Activated CD4-positive, alpha-beta T cell treated with anti-CD3 and anti-CD28 coated beads for 36 hours (primary cell): ENCODE measurements at regions not wholly inside any gene's neighbourhood (a gene's known extent, or its start where the extent isn't known, plus 50 kb on each side); places are given as distances from the start of the nearest gene placed in this dataset.

Experiments
- ATAC-seq: fragments of 200-7000 bp; cut with Tn5 transposase; one replicate; pipeline ENCODE4 v1.10.0; 2021; ENCODE audit warnings: mild to moderate bottlenecking, moderate library complexity
- CTCF ChIA-PET: fragments of 350-600 bp; sonication (Branson Sonifier 250); formaldehyde crosslinking; loops from one replicate; lab custom pipeline; 2021; ENCODE audit warnings: antibody characterized with exemption; lab: Charles Lee
- POLR2A ChIA-PET: fragments of 350-600 bp; sonication (Branson Sonifier 250); formaldehyde crosslinking; loops from one replicate; lab custom pipeline; 2021; ENCODE audit warnings: antibody characterized with exemption, inconsistent platforms; lab: Charles Lee
- DNase-seq: peaks from one replicate; pipeline ENCODE4 v3.0.0-alpha.2; 2020
- H3K27ac Mint-ChIP-seq: one replicate; pipeline ENCODE4 v1.8.0; 2021; ENCODE audit warnings: mixed read lengths
- H3K27me3 Mint-ChIP-seq: one replicate; pipeline ENCODE4 v1.8.0; 2021; ENCODE audit warnings: mixed read lengths
- H3K36me3 Mint-ChIP-seq: one replicate; pipeline ENCODE4 v1.8.0; 2021; ENCODE audit warnings: low read depth, mixed read lengths
- H3K4me1 Mint-ChIP-seq: one replicate; pipeline ENCODE4 v1.8.0; 2021; ENCODE audit warnings: mixed read lengths
- H3K4me3 Mint-ChIP-seq: one replicate; pipeline ENCODE4 v1.8.0; 2021; ENCODE audit warnings: mild to moderate bottlenecking, moderate library complexity, mixed read lengths
- H3K9me3 Mint-ChIP-seq: one replicate; pipeline ENCODE4 v1.8.0; 2021; ENCODE audit warnings: low read depth, mixed read lengths
- intact Hi-C, 2 experiments: fragments of 100-400 bp; cut with DNase I in 1 of 2; cut with micrococcal nuclease in 1 of 2; formaldehyde crosslinking; loops; one replicate each; pipeline versions ENCODE4 v1.14.2 to v1.15.1; 2022 to 2024; cut with DNase I, micrococcal nuclease

GRCh38 chr5:8752595-8752994, 793.3 kb downstream of the SEMA5A start:
- POLR2A ChIA-PET = no interaction called here
- H3K4me3 Mint-ChIP-seq = no peak overlapping the region
- no peak for DNase-seq
- H3K27ac Mint-ChIP-seq = no peak overlapping the region
- no peaks in the 10 kb centered on the region for H3K4me1 Mint-ChIP-seq
- H3K36me3 Mint-ChIP-seq = no peaks in the 10 kb centered on the region
- intact Hi-C loops = no loop called here
- CTCF ChIA-PET = no interaction called here
- H3K27me3 Mint-ChIP-seq = no peaks in the 10 kb centered on the region
- no peak for ATAC-seq
- H3K9me3 Mint-ChIP-seq = peaks cover 12% of the 10 kb centered on the region

DNA sequence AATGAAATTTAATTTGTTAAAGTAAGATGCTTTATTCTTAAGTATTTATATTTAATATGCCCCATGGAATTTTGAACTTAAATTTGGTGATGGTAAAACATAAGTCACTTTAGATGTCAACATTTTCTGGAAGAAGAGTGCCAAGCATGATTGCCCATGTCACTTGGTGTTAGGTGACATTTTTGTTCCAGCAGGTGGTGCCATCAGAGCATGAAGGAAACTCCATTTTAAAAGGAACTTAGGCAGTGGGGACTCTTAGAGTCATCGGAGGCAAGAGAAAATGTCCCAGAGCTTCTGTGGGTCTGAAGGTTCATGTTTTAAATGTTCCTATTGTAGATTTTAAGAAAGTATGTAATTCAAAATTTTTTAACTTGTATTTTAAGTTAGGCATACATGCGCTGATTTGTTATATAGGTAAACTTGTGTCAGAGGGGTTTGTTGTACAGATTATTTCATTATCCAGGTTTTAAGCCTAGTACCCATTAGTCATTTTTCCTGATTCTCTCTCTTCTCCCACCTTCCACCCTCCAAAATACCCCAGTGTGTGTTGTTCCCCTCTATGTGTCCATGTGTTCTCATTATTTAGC, 789.3 kb downstream of the SEMA5A start:
- ATAC-seq = no peak
- no peaks in the 10 kb centered on the region for H3K4me1 Mint-ChIP-seq
- CTCF ChIA-PET = no interaction called here
- peak; percentile 9 for DNase-seq
- H3K9me3 Mint-ChIP-seq = peaks cover 26% of the 10 kb centered on the region
- H3K36me3 Mint-ChIP-seq = no peaks in the 10 kb centered on the region
- H3K4me3 Mint-ChIP-seq = no peak overlapping the region
- H3K27me3 Mint-ChIP-seq = no peaks in the 10 kb centered on the region
- intact Hi-C loops = loop anchor here in 1 of 2 experiments (2.0 kb wide), 1 partner anchor 454 kb away; no protein-coding TSS in a partner anchor
- no peak overlapping the region for H3K27ac Mint-ChIP-seq
- POLR2A ChIA-PET = no interaction called here

GRCh38 chr5:8765886-8766285, 780.0 kb downstream of the SEMA5A start:
- ChIA-PET CTCF (no interaction called here), POLR2A (no interaction called here)
- intact Hi-C loops = no loop called here
- Mint-ChIP-seq H3K27ac (no peak overlapping the region), H3K27me3 (no peaks in the 10 kb centered on the region), H3K4me1 (no peaks in the 10 kb centered on the region), H3K9me3 (peaks cover 6% of the 10 kb centered on the region), H3K36me3 (no peaks in the 10 kb centered on the region), H3K4me3 (no peak overlapping the region)
- ATAC-seq = no peak
- no peak for DNase-seq

- Mint-ChIP-seq H3K36me3 (no peaks in the 10 kb centered on the region), H3K27ac (no peak overlapping the region), H3K27me3 (no peaks in the 10 kb centered on the region), H3K4me1 (no peaks in the 10 kb centered on the region), H3K4me3 (no peak overlapping the region), H3K9me3 (peaks cover 4% of the 10 kb centered on the region)
- POLR2A ChIA-PET = no interaction called here
- CTCF ChIA-PET = no interaction called here
- ATAC-seq = no peak
- intact Hi-C loops = no loop called here
- DNase-seq = no peak
Observed at GRCh38 chr5:8766448-8766847, 779.4 kb downstream of the SEMA5A start.

DNA sequence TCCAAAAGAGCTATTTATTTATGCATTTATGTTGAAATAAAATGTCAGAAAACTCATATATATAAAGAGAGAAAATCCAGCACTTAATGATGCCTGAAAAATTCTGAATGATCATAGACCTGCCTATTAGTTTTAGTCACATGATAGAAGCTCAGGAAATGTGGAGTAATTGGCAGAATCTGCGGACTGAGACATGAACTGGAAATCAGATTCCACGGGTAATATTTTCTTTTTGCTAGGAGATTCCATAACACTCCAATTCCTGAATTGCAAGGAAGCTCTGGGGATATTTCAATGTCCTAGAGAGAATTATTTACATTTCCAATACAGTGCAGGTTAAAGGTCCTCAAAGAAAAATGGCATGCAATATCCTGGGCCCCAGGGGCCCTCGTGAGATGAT, 778.8 kb downstream of the SEMA5A start:
- ChIA-PET CTCF (no interaction called here), POLR2A (no interaction called here)
- Mint-ChIP-seq H3K4me1 (no peaks in the 10 kb centered on the region), H3K27ac (no peak overlapping the region), H3K27me3 (no peaks in the 10 kb centered on the region), H3K36me3 (no peaks in the 10 kb centered on the region), H3K9me3 (peaks cover 4% of the 10 kb centered on the region), H3K4me3 (no peak overlapping the region)
- intact Hi-C loops = no loop called here
- DNase-seq (no peak), ATAC-seq (no peak)

GRCh38 chr5:8767746-8768145, 778.1 kb downstream of the SEMA5A start:
- Mint-ChIP-seq H3K27me3 (no peaks in the 10 kb centered on the region), H3K4me3 (no peak overlapping the region)

DNA sequence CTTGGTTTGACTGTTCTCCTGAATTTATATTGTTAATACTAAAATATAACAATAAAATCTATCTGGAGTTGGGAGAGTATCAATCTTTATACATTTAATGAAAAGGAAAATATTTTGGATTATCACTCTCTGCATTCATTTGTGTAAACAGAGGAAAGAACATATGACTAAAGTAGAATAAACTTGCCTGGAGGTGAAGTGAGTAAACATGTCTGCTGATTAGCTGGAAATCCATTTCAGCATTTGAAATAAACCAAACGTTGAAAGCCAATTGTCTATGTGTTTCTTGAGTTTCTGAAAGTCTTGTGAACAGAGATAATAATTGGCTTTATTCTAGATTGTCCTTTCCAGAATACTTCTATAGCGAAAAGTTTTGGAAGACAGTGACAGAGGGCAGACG, 776.2 kb downstream of the SEMA5A start:
- Mint-ChIP-seq H3K27me3 (no peaks in the 10 kb centered on the region), H3K4me3 (no peak overlapping the region), H3K27ac (no peak overlapping the region), H3K36me3 (no peaks in the 10 kb centered on the region), H3K4me1 (no peaks in the 10 kb centered on the region), H3K9me3 (peaks cover 2% of the 10 kb centered on the region)
- no peak for ATAC-seq
- no peak for DNase-seq
- CTCF ChIA-PET = no interaction called here
- POLR2A ChIA-PET = no interaction called here
- intact Hi-C loops = no loop called here

More at GRCh38 chr5:8767746-8768145, 778.1 kb downstream of the SEMA5A start:
- DNase-seq (no peak), ATAC-seq (no peak)
- Mint-ChIP-seq H3K36me3 (no peaks in the 10 kb centered on the region), H3K27ac (no peak overlapping the region), H3K9me3 (peaks cover 4% of the 10 kb centered on the region), H3K4me1 (no peaks in the 10 kb centered on the region)
- CTCF ChIA-PET = no interaction called here
- intact Hi-C loops = no loop called here
- POLR2A ChIA-PET = no interaction called here

DNA sequence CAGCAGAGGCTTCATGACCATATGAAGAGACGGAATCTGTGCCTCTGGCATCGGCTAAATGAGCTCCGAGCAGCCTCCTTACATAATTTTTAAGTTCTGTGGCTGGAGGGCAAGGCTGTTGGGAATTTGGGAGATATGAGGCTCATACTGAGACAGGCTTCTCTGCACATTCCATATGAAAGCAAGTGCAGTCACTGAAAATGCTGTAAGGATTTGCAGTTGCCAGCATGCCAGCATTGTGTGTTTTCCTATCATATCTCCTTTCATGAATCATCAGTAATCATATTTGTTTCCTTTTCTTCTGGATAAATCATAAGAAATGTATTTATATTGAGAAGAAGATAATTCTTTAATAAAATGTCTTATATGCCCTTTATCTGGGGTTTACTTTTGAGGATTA, 775.4 kb downstream of the SEMA5A start:
- Mint-ChIP-seq H3K27me3 (no peaks in the 10 kb centered on the region), H3K36me3 (no peaks in the 10 kb centered on the region), H3K4me3 (no peak overlapping the region), H3K9me3 (peaks cover 2% of the 10 kb centered on the region), H3K4me1 (no peaks in the 10 kb centered on the region), H3K27ac (no peak overlapping the region)
- POLR2A ChIA-PET = no interaction called here
- CTCF ChIA-PET = interaction anchor here (0.6 kb wide), 1 partner anchor 9 kb away, joined by 3 read pairs; no protein-coding TSS in a partner anchor
- no peak for DNase-seq
- no peak for ATAC-seq
- intact Hi-C loops = no loop called here

GRCh38 chr5:8773046-8773615, 772.7 kb downstream of the SEMA5A start:
- H3K4me1 Mint-ChIP-seq = no peaks in the 10 kb centered on the region
- no peak overlapping the region for H3K4me3 Mint-ChIP-seq
- intact Hi-C loops = no loop called here
- POLR2A ChIA-PET = no interaction called here
- no peaks in the 10 kb centered on the region for H3K27me3 Mint-ChIP-seq
- CTCF ChIA-PET = no interaction called here
- no peak for DNase-seq
- H3K27ac Mint-ChIP-seq = no peak overlapping the region
- H3K9me3 Mint-ChIP-seq = peaks cover 6% of the 10 kb centered on the region
- no peak for ATAC-seq
- no peaks in the 10 kb centered on the region for H3K36me3 Mint-ChIP-seq

GRCh38 chr5:8784692-8785091, 761.2 kb downstream of the SEMA5A start:
- Mint-ChIP-seq H3K27ac (no peak overlapping the region), H3K9me3 (peaks cover 8% of the 10 kb centered on the region), H3K4me3 (no peak overlapping the region), H3K36me3 (no peaks in the 10 kb centered on the region), H3K27me3 (no peaks in the 10 kb centered on the region), H3K4me1 (no peaks in the 10 kb centered on the region)
- ATAC-seq (no peak), DNase-seq (no peak)
- CTCF ChIA-PET = interaction anchor here (0.5 kb wide), 1 partner anchor 15 kb away, joined by 3 read pairs; no protein-coding TSS in a partner anchor
- intact Hi-C loops = no loop called here
- POLR2A ChIA-PET = no interaction called here

- intact Hi-C loops = no loop called here
- POLR2A ChIA-PET = no interaction called here
- Mint-ChIP-seq H3K9me3 (peaks cover 12% of the 10 kb centered on the region), H3K27me3 (no peaks in the 10 kb centered on the region), H3K4me1 (no peaks in the 10 kb centered on the region), H3K27ac (no peak overlapping the region), H3K36me3 (no peaks in the 10 kb centered on the region), H3K4me3 (no peak overlapping the region)
- CTCF ChIA-PET = no interaction called here
- DNase-seq (no peak), ATAC-seq (no peak)
Observed at GRCh38 chr5:8788246-8788645, 757.6 kb downstream of the SEMA5A start.

- ChIA-PET POLR2A (no interaction called here), CTCF (no interaction called here)
- Mint-ChIP-seq H3K27me3 (no peaks in the 10 kb centered on the region), H3K4me3 (no peak overlapping the region), H3K4me1 (no peaks in the 10 kb centered on the region), H3K27ac (no peak overlapping the region), H3K9me3 (peaks cover 24% of the 10 kb centered on the region), H3K36me3 (no peaks in the 10 kb centered on the region)
- DNase-seq (no peak), ATAC-seq (no peak)
- intact Hi-C loops = no loop called here
Observed at GRCh38 chr5:8805653-8806052, 740.2 kb downstream of the SEMA5A start.
